RWPE1 (cell line): ENCODE measurements at regions not wholly inside any gene's neighbourhood (a gene's known extent, or its start where the extent isn't known, plus 50 kb on each side); places are given as distances from the start of the nearest gene placed in this dataset.

ENCODE experiments used
- CTCF ChIA-PET: fragments of 350-600 bp; sonication (Branson Sonifier 250); formaldehyde crosslinking; extraction: SDS; loops from one replicate; lab custom pipeline; 2021; lab: Yijun Ruan, JAX
- POLR2A ChIA-PET: fragments of 400-600 bp; formaldehyde crosslinking; extraction: SDS; loops from one replicate; lab custom pipeline; 2020; ENCODE audit warnings: antibody characterized with exemption; ENCODE audit not compliant: low non-redundant PET; lab: Yijun Ruan, JAX
- DNase-seq: peaks from one replicate; pipeline ENCODE4 v3.0.0; 2012; ENCODE audit warnings: low spot score
- H3K27ac ChIP-seq: fragments of 450-650 bp; 2 replicates; pipeline ENCODE4 v1.5.1; 2017
- CTCF ChIP-seq: fragments of 450-650 bp; conservative IDR thresholded peaks from 2 replicates; pipeline ENCODE4 v1.5.1; 2017; ENCODE audit warnings: low read depth, mild to moderate bottlenecking

DNA sequence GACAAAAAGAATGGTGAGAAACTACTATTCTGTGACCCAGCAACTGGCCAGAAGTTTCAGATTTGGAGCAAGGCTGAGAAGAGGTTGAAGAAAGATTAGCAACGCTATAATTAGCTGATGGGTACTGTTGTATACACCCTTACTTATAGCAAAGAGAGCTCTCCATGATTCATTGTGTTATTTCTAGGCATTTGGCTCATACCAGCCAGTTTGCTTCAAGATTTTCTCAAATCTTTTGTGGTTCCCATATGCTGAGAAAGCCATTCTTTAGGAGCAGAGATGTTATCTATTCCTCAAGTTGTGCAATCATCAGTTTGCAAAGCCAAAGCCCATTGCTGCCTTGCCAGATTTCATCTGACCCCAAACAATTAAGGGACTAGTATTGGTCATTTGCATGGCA is 179.4 kb downstream of the ETS1 start:
- H3K27ac ChIP-seq: no peak overlapping the region
- ChIA-PET CTCF (interaction anchor here (0.6 kb wide), 1 partner anchor 1587 kb away, joined by 3 read pairs; no protein-coding TSS in a partner anchor), POLR2A (no interaction called here)
- no peak for TF ChIP-seq CTCF
- no peak for DNase-seq

- CTCF ChIA-PET: interaction anchor here (0.5 to 0.6 kb wide), 2 partner anchors 84 to 454 kb away, joined by 3 read pairs; no protein-coding TSS in a partner anchor
- no peak for TF ChIP-seq CTCF
- H3K27ac ChIP-seq: no peak overlapping the region
- POLR2A ChIA-PET: no interaction called here
- no peak for DNase-seq
These were observed 181.4 kb downstream of the ETS1 start for GRCh38 chr11:128405714-128406662.

GRCh38 chr11:128405112-128405511 is 182.2 kb downstream of the ETS1 start:
- no peak for DNase-seq
- POLR2A ChIA-PET: no interaction called here
- H3K27ac ChIP-seq: no peak overlapping the region
- no peak for TF ChIP-seq CTCF
- CTCF ChIA-PET: no interaction called here

DNA sequence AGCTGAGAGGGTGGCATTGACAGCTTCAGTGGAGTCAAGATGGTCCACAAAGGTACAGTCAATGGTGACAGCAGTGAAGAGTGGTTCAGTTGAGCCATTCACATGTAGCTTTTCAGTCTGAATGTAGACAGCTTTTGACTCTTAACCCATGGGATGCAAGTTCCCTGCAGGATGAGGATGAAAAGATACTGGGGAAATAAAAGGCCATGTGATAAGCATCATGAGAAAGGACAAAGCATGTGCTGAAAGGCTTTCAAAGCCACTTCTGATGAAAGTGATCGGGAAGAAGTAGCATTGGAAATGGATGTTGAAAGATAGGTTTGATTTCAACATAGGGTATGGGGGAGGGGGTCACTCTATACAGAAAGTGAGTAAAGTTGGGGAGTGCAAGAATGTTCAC is 182.9 kb downstream of the ETS1 start:
- POLR2A ChIA-PET: no interaction called here
- no peak for TF ChIP-seq CTCF
- CTCF ChIA-PET: no interaction called here

DNA sequence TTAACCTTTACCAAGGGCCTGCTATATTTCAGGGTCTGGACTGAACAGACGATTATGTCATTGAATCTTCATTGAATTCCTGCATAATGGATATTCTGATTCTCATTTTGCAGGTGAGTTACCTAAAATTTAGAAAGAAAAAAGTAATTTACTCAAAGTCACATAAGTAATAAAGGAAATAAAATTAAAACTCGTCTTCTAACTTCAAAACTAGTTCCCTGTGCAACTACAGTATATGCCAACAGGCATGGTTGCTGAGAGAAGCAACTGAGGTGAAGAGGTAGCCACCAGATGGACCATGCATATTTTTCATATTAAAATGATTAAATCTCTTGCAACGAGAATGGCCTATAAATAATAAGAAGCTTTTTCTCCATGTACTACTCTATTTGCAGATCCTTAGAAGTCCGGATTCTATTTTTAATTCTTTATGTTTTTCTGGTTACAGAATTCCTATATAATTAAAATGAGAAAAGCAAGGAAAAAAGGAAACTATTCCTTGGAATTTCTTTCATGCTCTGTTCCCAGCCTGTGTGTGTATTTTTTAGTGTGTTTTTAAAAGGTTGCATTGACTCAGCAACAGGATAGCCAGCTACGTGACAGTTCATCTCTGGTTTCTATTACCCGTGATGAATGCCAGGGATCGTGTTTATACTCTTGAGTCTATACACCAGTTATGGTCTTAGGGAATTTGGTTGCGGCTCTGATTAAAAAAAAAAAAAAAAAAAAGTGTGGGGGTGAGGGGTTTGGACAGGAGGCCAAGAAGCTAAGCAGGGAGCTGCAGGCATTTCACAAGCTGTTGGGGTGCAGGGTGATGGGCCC is 186.8 kb downstream of the ETS1 start:
- ChIA-PET POLR2A (no interaction called here), CTCF (interaction anchor here (0.6 to 0.7 kb wide), 2 partner anchors 108 to 230 kb away, joined by 3 read pairs; no protein-coding TSS in a partner anchor)
- no peak for TF ChIP-seq CTCF
- H3K27ac ChIP-seq: no peak overlapping the region
- DNase-seq: no peak

More for the DNA sequence above, 182.9 kb downstream of the ETS1 start:
- H3K27ac ChIP-seq: no peak overlapping the region
- DNase-seq: no peak
